Skeletal muscle satellite cell (primary cell): ENCODE measurements at regions not wholly inside any gene's neighbourhood (a gene's known extent, or its start where the extent isn't known, plus 50 kb on each side); places are given as distances from the start of the nearest gene placed in this dataset.
"Not testable (repeated sequence)": the region's sequence is repeated elsewhere in the genome, so short reads cannot be mapped to it uniquely, and the experiment has no call there.

Experiments used
- H3K27me3 ChIP-seq: 2 replicates; pipeline ENCODE4 v1.7.0; 2013; ENCODE audit warnings: low read length; ENCODE audit not compliant: control insufficient read depth, insufficient read depth
- H3K36me3 ChIP-seq: 2 replicates; pipeline ENCODE4 v1.7.0; 2013; ENCODE audit warnings: mild to moderate bottlenecking, control low read depth, low read length; ENCODE audit not compliant: insufficient read depth
- H3K4me1 ChIP-seq: 2 replicates; pipeline ENCODE4 v1.7.0; 2013; ENCODE audit warnings: low read length; ENCODE audit not compliant: control insufficient read depth, insufficient read depth
- H3K4me2 ChIP-seq: 2 replicates; pipeline ENCODE4 v1.7.0; 2013; ENCODE audit warnings: mild to moderate bottlenecking, low read length
- H3K4me3 ChIP-seq: 2 replicates; pipeline ENCODE4 v1.7.0; 2013; ENCODE audit warnings: low read length
- H3K9ac ChIP-seq: 2 replicates; pipeline ENCODE4 v1.7.0; 2013; ENCODE audit warnings: mild to moderate bottlenecking, low read depth, low read length, moderate library complexity
- H3K9me3 ChIP-seq: replicated peaks from 2 replicates; pipeline ENCODE4 v1.7.0; 2013; ENCODE audit warnings: mild to moderate bottlenecking, control low read depth, low read length

DNA sequence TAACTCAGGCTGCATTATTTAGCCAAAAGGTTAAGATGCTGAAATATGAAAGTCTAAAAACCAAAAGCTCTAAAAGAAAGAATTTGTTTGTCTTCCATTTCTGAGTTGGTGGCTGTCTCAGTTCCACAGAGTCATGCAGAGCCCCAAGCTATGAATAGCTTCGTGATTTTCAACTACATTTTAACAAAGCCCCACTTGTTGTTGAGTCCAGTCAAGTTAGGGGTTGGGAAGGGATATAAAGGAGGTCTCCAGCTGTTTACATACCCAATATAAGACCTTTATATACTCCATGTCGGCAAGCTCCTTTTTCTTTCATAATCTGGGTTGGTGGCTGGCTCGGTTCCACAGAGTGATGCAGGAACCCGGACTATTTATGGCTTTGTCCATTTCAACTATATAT, 924.6 kb upstream of the PRKX start:
- Histone ChIP-seq H3K4me3 (no peak overlapping the region), H3K27me3 (no peaks in the 10 kb centered on the region), H3K4me1 (no peaks in the 10 kb centered on the region), H3K9ac (no peak overlapping the region), H3K36me3 (no peaks in the 10 kb centered on the region), H3K4me2 (no peak overlapping the region), H3K9me3 (no peaks in the 10 kb centered on the region)

DNA sequence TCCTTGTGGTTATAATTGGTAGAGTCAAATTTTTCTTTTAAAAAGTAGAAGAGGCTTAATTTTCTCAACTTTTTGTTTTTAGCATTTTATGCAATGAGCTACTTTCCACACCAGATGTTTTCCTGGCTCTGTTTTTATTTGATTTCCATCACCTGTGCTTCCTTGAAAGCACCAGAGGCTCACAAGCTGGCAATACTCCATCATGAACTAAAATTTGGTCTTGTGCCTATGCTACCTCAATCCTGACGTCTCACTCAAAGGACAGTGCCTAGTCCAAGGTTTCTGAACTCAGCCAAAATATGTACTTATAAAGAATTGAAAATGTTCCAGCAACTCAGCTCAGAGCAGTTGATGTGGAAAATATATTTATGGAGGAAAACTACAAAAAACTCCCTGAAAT, 914.0 kb upstream of the PRKX start:
- Histone ChIP-seq H3K4me2 (no peak overlapping the region), H3K9ac (no peak overlapping the region), H3K4me1 (no peaks in the 10 kb centered on the region), H3K4me3 (no peak overlapping the region), H3K9me3 (peaks cover 7% of the 10 kb centered on the region), H3K36me3 (no peaks in the 10 kb centered on the region), H3K27me3 (no peaks in the 10 kb centered on the region)

DNA sequence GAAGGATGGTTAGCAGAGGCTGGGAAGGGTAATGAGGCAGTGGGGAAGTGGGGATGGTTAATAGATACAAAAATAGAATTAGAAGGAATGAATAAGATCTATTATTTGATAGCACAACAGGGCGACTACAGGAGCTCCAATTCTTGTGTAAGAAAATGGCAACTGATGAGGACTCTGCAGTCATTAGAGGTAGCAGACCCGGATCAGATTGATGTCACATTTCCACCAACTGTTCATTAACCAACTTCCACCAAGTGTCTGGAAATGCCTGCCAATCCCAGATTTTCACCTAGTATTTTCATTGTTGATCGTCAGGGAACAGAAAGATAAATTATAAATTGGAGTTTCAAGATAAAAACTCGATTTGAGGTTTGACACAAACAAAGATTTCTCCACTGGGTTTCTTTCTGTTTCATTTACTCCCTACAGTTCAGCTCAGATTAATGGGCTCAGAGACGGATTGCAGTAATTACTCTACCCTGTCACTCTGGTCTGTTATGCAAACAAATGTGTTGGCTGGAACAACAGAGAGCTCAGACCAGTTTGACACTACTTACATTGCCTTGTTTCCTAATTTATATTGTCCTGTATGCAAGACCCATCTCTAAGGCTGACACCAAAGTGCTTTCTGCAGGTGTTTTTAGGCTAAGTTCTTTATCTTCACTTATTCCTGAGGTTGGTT, 909.2 kb upstream of the PRKX start:
- Histone ChIP-seq H3K4me1 (no peaks in the 10 kb centered on the region), H3K9ac (no peak overlapping the region), H3K4me3 (no peak overlapping the region), H3K9me3 (no peaks in the 10 kb centered on the region), H3K4me2 (no peak overlapping the region), H3K36me3 (no peaks in the 10 kb centered on the region), H3K27me3 (no peaks in the 10 kb centered on the region)

DNA sequence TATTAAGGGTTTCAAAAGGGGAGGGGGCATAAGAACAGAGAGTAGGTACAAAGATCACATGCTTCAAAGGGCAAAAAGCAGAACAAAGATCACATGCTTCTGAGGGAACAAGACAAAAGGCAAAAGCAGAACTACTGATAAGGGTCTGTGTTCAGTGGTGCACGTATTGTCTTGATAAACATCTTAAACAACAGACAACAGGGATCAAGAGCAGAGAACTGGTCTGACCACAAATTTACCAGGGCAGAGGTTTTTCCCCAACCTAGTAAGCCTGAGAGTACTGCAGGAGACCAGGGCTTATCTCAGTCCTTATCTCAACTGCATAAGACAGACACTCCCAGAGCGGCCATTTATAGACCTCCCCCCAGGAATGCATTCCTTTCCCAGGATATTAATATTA, 900.2 kb upstream of the PRKX start:
- not testable (repeated sequence) for H3K9me3 ChIP-seq, H3K4me1 ChIP-seq, H3K36me3 ChIP-seq, H3K4me3 ChIP-seq, H3K9ac ChIP-seq, H3K27me3 ChIP-seq, H3K4me2 ChIP-seq

DNA sequence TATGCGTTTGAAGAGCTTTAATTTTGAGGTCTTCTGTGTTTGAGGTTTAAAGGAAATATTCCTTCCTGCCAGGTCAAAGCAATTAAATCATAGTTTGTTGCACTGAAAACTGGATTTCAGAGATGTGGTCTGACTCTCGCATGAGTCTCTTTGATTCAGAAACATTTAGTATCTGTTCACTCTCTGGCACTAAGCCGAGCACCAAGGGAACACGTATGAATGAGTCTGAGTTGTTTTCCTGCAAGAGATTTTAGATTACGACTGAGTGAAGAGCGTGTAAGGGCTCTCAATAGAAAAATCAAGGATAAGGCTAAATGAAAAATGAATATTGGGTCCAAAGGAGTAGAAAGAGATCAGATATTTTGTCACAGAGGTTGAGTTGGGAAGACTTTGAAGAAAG, 875.4 kb upstream of the PRKX start:
- Histone ChIP-seq H3K4me1 (no peaks in the 10 kb centered on the region), H3K36me3 (no peaks in the 10 kb centered on the region), H3K9ac (no peak overlapping the region), H3K4me3 (no peak overlapping the region), H3K27me3 (no peaks in the 10 kb centered on the region), H3K9me3 (peaks cover 5% of the 10 kb centered on the region), H3K4me2 (no peak overlapping the region)

DNA sequence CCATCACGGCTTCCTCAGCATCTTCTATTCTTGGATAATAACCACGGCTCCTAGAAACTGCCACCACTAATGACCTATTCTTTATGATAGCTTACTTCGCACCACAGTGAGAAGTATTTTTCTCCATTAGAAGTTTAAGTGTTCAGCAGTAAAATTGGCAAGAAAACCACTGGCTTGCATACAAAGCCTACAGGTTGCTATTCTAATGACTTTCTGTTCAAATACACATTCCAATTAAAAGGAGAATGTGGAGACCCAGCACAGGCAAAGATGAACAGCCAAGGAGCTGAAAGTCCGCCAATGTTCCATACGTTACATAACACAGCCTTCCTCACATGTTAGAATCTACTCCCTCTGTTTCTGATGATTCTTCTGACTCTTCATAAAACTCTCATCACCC, 875.0 kb upstream of the PRKX start:
- no peaks in the 10 kb centered on the region for H3K4me1 ChIP-seq
- no peaks in the 10 kb centered on the region for H3K27me3 ChIP-seq
- no peak overlapping the region for H3K4me2 ChIP-seq
- H3K36me3 ChIP-seq: no peaks in the 10 kb centered on the region
- peaks cover 5% of the 10 kb centered on the region for H3K9me3 ChIP-seq
- no peak overlapping the region for H3K9ac ChIP-seq
- no peak overlapping the region for H3K4me3 ChIP-seq

DNA sequence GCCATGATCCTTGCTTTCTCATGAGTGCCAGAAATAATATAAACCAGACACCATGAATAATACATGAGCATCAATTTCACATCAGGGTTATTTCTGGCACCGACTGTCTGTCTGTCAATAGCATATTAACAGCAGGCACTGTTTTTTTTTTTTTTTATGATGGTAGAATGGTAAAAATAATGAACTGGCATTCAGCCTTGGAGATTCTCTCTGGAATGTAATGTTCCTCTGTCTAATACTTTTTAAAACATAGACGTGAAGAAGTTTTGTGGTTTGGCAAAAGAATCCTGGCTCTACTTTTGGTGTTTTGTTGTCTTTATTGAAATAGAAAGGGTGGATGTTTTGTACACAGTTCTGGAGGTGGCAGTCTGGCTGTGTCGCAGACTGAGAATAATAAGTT, 874.6 kb upstream of the PRKX start:
- H3K9me3 ChIP-seq: peaks cover 5% of the 10 kb centered on the region
- no peaks in the 10 kb centered on the region for H3K36me3 ChIP-seq
- no peak overlapping the region for H3K4me2 ChIP-seq
- no peak overlapping the region for H3K9ac ChIP-seq
- no peak overlapping the region for H3K4me3 ChIP-seq
- no peaks in the 10 kb centered on the region for H3K4me1 ChIP-seq
- no peaks in the 10 kb centered on the region for H3K27me3 ChIP-seq

DNA sequence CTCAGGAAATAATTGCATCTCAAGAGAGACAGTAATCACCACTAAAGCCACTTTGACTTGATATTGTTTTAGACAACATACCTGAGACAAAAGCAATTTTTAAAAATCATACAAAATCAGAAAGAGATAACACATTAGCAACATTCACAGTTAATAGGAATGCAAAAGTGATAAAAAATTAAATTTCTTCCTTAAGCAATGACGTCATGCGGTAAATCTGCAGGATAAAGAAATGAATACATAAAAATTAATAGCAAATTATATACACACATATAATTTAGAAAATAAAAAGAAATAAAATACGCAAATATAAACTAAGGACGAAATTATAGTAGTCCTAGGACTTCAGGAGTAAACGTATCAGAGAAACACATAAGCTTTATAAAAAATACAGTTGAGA, 866.5 kb upstream of the PRKX start:
- Histone ChIP-seq H3K36me3 (no peaks in the 10 kb centered on the region), H3K9me3 (peaks cover 5% of the 10 kb centered on the region), H3K9ac (no peak overlapping the region), H3K4me1 (no peaks in the 10 kb centered on the region), H3K27me3 (no peaks in the 10 kb centered on the region), H3K4me2 (no peak overlapping the region), H3K4me3 (no peak overlapping the region)

DNA sequence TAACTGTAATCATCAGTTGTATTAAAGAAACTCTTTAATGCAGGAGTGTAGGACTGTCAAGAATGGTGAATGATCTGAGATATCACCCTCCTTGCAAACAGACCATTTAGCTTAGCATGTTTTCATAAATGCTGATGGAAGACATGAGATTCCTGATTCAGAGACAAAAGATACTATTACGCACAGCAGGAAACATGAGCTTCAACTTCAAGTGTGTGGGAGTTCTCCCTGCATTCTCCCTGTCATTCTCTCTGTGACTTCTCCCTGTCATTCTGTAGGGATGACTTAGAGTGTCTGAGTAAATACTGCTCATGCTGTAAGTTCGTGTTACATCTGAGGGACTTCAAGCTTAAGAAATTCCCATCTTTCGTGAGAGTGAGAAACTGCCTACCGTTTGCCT, 866.0 kb upstream of the PRKX start:
- H3K4me3 ChIP-seq: no peak overlapping the region
- H3K9ac ChIP-seq: no peak overlapping the region
- peaks cover 5% of the 10 kb centered on the region for H3K9me3 ChIP-seq
- H3K36me3 ChIP-seq: no peaks in the 10 kb centered on the region
- no peaks in the 10 kb centered on the region for H3K27me3 ChIP-seq
- no peaks in the 10 kb centered on the region for H3K4me1 ChIP-seq
- no peak overlapping the region for H3K4me2 ChIP-seq

DNA sequence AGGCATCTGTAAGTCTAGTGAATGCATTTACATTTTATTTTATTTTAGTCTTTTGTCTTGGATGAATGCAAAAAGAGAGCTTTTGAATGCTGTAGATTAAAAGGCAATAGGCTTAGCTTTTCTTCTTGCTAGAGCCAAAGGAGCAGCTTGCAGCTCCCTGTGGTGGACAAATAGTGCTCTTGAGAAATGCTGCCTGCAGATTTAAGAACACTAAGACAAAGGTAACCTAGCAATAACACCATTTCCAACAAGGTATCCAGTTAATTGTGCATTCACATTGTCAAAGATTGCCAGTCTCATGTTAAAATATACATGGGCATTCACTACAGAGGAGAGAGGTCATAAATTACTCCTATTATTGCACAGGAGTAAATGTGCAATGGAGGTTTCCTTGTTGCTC, 859.2 kb upstream of the PRKX start:
- no peaks in the 10 kb centered on the region for H3K9me3 ChIP-seq
- H3K27me3 ChIP-seq: no peaks in the 10 kb centered on the region
- no peak overlapping the region for H3K9ac ChIP-seq
- no peak overlapping the region for H3K4me3 ChIP-seq
- H3K4me1 ChIP-seq: no peaks in the 10 kb centered on the region
- no peak overlapping the region for H3K4me2 ChIP-seq
- H3K36me3 ChIP-seq: no peaks in the 10 kb centered on the region

DNA sequence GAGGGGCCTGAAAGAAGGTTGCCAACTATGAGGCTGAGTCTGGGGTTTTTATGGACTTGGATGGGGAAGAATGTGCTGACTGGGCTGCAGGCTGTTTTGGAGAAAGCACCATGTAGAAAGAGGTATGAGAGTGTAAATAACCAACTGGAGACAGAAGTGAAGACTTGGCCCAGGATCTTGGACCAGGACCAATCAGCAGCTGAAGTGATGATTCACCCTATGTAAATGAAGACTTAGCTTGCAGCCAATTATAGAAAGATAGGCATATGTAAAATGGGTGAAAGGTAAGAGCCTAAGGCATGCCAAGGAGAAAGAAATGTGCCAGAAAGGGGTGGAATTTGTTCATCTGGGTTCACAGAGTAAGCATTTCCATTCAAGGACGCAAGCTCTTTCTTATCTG, 856.7 kb upstream of the PRKX start:
- H3K27me3 ChIP-seq: no peaks in the 10 kb centered on the region
- H3K4me1 ChIP-seq: no peaks in the 10 kb centered on the region
- H3K4me3 ChIP-seq: no peak overlapping the region
- H3K9me3 ChIP-seq: no peaks in the 10 kb centered on the region
- no peak overlapping the region for H3K4me2 ChIP-seq
- no peak overlapping the region for H3K9ac ChIP-seq
- H3K36me3 ChIP-seq: no peaks in the 10 kb centered on the region

DNA sequence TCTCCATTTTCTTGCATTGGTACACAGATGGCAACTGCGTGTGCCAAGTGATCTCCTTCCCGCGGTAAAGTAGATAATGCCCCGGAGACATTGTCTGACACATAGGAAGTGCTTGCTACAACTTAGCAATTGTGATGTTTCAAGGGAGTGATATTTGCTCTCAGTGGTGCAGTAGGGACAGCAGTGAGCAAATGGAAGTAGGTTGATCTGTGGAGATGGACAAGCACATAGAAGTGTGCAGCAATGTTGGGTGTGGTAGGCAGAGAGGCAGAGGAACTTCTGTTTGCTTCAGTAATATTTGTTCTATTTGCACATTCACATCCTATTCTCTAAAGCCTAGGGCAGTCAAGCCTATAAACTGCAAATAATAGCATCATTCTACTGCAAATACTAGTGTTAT, 846.7 kb upstream of the PRKX start:
- Histone ChIP-seq H3K4me3 (no peak overlapping the region), H3K36me3 (no peaks in the 10 kb centered on the region), H3K27me3 (no peaks in the 10 kb centered on the region), H3K4me1 (no peaks in the 10 kb centered on the region), H3K9me3 (no peaks in the 10 kb centered on the region), H3K9ac (no peak overlapping the region), H3K4me2 (no peak overlapping the region)
